Umbilical cord (tissue), 1 donor: ENCODE measurements at regions not wholly inside any gene's neighbourhood (a gene's known extent, or its start where the extent isn't known, plus 50 kb on each side); places are given as distances from the start of the nearest gene placed in this dataset.
A peak's percentile ranks its signal among the peaks of the same experiment; 100 is the strongest.

Experiments used
- DNase-seq: peaks from one replicate; pipeline ENCODE4 v3.0.0-alpha.2; 2015; ENCODE audit warnings: low spot score

DNA sequence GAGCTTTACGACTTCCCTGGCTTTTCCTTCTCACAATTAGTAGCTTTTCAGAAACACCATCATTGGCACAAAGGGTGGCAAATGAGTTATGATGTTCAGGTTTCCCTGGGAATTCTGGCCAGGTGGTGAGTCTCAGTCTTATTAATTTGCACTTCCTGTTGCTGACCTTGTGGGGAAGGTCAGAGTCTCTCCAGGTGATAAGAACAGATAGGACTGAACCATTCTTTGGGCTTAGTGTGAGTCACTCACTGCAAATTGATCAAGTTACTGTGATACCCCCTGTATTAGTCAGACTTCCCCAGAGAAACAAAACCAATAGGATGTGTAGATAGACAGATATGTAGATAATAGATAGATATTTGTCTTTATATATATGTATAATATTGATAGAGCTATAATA is 53.8 kb upstream of the RANBP3L start:
- no peak for DNase-seq

DNA sequence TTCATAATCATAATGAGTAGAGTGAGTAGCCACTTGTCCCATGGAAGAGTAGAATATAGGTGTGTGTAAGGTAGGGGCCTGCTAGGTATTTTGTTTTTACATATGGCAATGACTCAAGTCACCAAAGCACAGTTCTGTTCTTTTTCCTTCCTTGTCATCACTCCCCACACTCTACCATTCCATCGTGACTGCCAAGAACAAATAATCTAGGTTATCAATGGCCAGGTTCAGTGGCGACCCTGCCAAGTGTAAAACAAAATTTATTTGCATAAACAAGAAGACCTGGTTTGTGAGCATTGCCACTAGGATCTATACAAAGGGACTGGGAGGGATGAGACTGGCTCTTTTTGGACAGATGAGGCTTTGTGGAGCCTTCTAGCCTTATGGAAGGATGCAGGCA is 55.2 kb upstream of the RANBP3L start:
- DNase-seq: no peak

DNA sequence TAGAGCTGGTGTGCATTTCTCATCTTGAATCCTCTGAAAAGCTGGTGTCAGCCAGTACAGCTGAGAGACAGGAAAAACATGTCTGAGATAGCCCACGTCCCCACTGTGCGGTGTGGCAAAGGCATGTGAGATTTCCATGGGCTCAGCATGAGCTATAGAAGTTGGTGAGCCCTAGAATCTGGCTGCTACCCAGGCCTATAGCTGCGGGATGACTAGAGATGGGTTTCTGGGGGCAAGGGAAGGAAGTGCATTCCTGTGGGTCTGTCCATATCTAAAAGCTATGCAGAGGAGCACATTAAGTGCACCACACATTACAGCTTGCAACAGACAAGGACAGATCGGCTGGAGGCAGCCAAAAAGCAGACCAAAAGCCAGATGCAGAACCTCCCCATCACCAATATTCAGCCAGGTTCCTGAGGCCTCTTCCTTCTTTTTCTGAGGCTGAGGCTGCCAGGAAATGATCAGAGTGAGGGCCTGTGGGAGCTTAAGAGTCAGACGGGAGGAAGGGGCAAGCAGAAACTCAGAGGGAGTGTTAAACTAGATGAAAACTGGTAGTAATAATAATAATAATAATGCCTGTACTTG is 55.8 kb upstream of the RANBP3L start:
- peak; percentile 50 for DNase-seq

DNA sequence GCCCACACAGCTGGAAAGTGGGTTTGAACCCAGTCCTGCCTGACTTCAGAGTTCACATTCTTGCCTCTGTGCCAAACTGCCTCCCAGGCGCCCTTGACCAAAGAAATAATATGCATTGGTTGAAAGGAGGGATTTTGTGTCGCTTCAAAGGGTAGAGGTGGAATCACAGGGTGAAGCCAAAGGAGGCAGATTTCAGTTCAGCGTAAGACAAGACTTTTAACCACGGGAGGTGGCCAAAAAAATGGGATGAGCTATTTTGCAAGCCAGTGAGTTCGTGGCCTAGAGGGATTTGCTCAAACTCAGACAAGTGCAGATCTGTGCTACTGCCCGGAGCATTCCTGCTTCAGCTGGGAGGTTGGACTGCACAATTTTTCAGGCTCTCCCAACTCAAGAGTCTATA is 57.6 kb upstream of the RANBP3L start:
- peak; percentile 44 for DNase-seq

DNA sequence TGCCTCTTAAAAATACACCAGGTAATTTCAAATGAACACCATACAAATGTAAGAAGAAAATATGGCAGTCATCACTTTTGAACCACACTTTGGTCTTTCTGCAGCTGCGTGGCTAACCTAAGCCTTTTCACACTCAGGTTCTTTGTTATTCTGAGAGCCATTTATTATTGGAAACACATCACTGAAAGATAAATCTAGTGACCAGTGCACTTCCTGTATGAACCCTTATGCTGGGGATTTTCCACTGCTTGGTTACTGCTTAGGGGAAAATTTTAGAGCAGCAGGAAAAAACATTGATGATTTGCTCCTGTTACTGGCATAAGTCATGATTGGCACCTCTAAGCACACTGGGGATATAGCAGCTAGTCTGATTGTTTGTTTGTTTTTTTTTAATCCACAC is 58.6 kb upstream of the RANBP3L start:
- no peak for DNase-seq

DNA sequence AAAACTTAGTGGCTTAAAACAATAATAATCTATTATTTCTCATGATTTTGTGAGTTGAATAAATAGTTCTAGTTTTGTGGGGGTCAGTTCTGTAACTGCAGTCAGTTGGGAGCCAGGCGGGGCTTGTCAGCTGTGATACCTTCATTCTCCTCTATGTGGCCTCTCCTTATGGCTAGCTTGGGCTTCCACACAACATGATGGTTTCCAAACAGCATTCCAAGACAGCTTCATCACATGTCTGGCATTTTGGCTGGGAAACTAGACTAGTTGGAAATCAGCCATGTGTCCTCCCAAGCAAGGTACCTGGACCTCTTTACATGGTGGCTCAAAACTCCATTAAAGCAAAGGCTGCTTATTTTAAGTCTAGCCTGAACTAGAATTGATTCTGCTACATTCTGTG is 61.4 kb upstream of the RANBP3L start:
- no peak for DNase-seq

DNA sequence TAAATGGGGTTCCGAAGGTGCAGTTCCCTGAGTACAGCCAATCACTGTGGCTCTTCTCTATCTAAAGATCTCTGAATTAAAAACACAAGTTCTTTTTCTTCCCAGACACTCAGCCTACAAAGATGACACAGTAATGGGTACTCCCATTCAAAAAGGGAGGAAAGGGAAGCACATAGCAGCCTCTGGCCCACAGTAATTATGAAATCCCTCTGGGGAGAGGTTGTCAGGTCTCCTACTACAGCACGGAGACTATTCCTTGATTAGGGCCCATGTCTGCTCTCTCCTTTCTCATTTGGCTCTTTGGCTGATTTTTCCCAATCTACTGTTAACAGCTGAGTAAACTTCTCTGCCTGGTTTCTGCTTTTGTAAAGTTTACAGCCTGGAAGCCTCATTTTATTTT is 62.0 kb upstream of the RANBP3L start:
- DNase-seq: peak; percentile 63

DNA sequence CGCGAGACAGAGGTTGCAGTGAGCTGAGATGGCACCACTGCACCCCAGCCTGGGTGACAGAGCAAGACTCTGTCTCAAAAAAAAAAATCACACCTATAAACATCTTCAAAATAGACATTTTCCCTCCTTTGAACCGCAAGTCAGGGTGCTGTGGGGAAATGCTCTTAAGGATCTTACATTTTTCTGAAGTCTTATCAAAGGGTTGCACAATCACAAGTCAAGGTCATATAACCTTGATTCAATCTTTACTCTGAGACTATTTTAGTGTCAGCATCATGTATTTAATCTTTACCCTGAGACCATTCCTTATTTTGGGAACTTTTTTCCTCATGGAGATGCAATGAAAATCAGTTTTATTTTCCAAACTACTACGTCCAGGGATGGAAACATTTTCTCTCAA is 62.8 kb upstream of the RANBP3L start:
- DNase-seq: no peak

DNA sequence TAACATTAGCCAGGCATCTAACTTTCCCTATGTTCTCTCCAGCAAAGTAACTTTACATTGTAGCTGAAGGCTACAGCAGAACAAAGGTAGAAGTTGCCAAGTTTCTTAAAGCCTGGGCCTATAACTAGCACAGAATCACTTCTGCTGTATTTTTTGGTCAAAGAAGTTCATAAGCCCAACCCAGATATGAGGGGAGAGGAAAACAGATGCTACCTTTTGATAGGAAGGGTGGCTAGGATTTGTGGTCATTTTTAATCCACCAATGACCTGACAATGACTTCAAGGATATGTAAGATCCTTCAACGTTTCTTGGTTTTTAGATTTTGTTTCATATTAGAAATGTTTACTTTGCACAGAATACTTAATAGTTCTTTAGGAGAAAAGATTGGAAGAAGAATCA is 64.2 kb upstream of the RANBP3L start:
- DNase-seq: no peak

DNA sequence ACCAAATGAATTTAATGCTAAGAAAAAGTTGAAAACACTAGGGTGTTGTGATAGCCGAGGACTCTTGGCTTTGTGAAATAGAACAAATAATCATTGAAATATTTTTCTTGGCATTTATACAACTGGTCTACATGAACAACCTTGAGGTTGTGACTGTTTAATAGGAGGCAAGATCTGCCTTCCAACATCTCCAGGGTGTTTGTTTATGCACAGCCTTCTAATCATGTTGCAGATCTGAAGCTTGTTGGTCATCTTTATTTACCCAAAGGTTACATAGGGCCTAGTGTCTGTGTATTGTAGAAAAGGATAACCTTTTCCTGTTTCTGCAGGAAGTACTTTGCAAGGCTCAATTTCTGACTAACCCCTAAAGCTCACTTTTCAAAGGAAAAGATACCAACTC is 65.2 kb upstream of the RANBP3L start:
- DNase-seq: no peak

DNA sequence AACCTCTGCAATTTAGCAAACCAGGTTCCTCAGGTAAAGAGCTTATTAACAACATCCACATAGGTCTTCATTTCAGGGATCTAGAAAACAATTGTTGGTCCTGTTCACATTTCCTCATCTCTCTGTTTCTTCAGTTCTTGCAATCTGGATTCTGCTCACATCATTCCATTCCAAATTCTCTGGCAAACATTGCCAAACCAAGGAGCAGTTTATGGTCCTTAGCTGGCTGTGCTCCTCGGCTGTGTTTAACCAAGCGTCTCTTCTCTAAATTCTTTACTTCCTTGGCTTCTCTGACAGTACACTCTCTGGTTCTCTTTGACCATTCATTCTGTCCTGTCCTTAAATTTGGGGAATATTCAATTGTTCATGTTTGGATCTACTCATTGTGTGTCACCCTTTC is 65.8 kb upstream of the RANBP3L start:
- DNase-seq: no peak

DNA sequence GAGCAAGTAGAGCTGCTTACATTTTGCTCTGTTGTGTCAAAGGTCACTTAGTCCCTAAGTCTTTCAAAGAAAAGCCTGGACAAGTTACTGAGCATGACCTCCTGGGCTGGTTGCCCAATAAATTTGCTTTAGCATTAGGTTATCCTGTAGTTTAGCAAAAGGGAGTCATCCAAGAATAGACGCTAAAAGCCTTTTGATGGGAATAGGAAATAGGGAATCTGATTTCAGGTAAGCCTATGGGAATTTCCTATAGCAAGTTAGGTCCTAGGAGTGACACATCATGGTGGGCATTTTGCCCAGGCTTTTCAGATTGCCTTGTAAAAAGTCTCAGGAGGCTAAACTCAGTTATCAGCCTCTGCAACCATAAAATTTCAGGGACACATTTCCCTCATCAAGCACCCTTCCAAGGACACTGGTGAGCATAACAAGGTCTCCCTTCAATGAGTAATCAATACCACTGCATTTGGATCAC is 67.6 kb upstream of the RANBP3L start:
- no peak for DNase-seq

DNA sequence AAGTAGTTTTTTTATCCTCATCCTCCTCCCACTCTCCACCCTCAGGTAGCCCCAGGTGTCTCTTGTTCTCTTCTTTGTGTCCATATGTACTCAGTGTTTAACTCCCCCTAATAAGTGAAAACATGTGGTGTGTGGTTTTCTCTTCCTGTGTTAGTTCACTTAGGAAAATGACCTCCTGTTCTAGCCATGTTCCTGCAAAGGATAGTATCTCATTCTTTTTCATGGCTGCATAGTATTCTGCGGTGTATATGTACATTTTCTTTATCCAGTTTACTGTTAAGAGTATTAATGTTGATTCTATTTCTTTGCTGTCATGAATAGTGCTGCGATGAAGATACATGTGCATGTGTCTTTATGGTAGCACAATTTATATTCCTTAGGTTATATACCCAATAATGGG is 68.4 kb upstream of the RANBP3L start:
- DNase-seq: no peak

DNA sequence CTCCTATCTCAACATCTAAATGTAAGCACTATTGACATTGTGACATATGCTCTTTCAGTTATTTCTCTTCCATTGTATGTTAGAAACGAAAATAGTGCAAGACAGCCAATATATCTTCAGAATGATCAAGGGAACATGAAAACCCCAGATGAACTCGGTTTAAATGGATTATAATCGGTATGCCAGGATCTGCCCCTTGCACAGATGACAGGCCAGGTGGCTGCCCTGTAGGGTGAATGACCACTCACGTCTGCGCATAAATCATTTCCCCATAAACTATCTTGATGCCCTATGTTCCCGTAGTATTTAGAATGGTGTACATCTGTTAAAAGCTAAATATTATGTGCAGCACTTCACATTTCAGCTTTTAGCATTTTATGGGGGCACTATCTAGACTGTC is 69.7 kb upstream of the RANBP3L start:
- no peak for DNase-seq

DNA sequence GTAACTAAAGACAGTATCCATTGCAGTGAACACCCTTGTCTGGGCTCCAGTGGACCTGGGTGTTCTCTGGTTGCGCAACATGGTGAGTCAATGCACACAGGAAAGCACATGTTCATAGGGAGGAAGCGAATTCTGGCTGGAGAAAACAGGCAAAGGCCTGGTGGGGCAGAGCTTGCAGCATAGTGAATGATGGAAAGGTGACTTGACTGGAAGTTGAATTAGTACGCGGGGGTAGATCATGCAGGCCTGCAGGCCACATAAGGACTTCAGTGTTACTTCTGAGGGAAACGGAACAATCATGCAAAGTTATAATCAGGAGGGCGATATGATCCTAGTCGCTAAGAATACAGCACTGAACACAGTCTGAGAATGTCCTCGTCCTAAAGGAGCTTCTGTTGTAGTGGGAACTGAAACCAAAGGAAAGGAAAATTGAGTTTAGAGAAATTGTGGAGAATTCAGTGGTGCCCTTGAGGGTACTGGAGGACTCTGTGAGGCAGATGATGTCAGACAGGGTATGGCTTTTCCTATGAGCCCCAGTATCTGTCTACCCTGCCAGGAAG is 71.9 kb upstream of the RANBP3L start:
- DNase-seq: peak; percentile 75

DNA sequence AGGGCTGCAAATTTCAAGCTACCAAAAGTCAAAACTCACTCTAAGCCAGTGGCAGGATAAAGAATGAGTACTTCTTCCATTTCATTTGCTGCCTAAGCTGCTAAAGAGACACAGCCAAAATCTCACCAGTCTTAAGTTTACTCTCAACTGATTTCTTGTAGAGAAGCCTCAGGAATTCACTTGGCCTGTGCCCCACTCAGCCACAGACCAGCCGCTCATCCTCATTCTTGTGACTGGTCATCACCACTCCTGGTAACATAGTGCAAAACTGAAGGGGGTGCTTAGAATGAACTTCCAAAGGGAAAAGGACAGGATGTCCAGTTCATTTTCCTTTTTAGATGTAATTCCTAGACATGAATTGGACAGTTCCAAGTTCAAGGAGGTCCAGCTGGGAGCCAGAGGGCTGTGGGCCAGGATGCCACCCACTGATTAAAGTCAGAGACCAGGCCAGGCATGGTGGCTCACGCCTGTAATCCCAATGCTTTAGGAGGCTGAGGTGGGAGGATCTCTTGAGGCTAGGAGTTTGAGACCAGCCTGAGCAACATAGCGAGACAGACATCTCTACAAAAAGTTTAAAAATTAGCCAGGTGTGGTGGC is 72.7 kb upstream of the RANBP3L start:
- peak; percentile 83 for DNase-seq

DNA sequence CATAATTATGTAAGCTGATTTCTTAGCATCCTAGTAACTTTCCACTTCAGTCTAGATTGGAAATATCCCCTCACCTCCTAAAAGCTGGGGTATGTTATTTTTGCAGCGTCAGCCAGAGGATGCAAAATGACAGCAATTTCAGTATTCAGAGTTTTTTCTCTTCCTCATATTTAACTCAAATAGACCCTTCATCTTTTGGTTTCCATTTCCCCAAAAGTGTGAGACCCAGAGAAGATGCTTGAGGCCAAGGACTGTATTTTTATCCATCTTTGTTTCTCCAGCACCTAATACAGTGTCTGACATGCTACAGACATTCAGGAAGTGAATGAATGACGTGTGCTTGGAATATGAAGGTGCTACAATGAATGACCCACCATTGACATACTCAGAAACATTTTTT is 75.5 kb upstream of the RANBP3L start:
- DNase-seq: no peak

DNA sequence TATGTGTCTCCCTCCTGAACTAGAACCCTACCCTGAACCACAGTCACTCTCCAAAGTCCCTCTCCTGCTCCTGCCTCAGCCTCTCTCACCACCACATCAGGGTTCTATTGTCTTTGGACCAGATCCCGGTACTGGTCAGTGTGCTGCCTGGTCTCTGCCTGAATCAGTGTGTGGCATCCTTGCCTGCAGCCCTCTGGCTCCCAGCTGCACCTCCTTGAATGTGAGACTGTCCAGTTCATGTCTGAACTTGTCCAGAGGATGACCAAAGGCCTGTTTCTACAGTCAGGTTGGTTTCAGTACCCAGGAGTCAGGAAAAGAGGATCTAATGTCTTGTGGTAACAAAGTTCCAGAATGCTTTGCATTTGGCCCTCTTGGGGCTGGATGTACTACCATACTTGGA is 76.8 kb upstream of the RANBP3L start:
- no peak for DNase-seq

DNA sequence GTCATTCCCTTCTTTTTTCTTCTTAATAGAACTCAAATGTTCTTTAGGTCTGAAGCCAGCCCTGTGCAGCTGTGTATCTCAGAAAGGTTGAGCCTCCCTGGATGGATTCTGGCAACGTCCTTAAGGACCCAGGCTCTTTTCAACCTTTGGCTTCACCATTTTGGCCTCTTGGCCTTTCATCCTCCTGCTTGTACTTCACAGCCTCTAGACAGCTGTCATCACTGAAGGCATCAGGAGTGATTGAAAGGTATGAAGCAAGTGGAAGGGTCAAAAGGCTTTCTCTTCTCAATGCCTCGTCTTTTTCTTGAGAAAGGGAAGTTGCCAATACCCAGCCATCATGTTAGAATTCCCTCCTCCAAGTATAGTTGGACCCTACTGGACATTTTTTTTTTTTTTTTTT is 81.2 kb upstream of the RANBP3L start:
- no peak for DNase-seq

DNA sequence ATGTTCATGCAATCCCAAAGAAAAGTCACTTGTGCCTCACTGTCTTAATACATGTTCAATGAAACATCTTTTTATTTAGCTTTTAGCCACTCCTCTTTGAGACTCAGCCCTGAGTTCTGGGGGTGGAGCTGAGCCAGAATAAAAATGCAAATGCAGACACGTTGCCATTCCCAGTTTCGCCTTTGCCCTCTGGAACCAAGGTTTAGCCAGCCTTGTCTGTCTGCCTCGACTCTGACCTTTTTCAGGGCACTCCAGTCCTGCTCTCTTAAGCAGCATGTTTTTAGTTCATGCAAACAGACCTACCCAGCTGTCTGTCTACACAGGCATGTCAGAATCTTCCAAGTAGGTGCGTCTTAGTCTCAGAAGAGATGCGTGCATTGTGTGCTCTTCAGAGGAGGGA is 82.2 kb upstream of the RANBP3L start:
- DNase-seq: no peak

DNA sequence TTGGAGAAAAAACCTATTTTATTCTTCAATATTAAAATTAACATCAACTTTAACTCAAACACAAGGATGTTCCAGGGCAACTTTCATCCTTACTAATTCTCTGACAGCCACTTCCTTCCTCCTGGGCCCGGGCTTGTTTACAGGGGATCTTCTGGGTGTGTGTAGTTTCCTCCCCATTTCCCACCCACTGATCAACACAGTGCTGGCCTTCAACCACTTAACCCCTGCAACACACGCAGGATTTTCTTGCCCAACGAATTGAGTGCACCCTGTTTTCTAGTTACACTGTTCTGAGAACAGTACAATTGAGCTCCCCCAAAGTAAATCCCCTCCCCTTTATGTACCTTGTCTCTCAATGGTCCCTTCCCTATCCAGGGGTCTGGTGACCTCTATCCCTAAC is 83.1 kb upstream of the RANBP3L start:
- DNase-seq: no peak

DNA sequence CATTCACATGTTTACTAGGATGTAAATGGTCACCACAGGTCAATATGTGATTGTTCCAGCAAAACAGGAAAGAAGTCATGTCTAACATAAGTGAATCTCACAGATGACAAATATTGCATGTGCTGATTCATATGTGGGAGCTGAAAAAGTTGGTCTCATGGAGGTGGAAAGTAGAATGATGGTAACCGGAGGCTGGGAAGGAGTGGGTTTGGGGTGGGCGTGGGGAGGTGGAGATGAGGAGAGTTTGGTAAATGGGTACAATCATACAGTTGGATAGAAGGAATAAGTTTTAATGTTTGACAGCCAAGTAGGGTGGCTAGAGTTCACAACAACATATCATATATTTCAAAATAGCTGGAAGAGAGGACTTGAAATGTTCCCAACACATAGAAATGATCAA is 83.8 kb upstream of the RANBP3L start:
- DNase-seq: no peak

DNA sequence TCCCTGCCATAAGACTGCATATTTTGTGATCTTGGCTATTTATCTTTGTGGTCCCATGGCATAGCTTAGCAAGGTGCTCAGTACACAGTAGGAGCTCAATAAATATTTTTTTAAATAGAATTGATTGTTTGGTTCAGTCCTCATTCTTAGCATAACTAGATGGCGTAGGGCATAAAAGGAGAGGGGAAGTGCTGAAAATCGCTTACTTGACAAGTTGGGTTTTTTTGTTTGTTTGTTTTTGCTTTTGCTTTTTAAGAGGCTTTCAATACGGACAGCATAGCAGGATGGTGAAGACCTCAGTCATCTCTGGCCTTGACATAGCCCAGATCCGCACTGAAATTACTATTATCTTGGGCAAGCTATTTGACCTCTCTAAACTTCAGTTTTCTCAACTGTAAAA is 86.6 kb upstream of the RANBP3L start:
- DNase-seq: no peak

DNA sequence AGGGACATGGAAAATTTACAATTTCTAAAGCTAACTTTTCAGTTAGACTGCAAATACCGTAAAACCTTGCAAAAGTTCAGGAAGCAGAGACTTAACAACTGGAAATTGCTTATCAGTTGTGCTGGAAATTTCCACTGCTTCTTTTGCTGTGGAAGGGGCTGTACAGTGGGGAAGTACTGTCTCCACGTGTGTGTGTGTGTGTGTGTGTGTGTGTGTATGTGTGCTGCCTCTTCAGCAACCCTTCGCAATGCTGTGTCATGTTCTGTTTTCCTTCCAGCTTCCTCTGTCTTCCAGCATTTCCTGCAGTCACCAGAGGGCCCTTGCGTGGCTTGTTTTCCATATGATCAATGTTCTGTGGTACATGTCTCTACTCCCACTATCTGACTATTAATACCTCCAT is 87.5 kb upstream of the RANBP3L start:
- peak; percentile 57 for DNase-seq
